ENCODE measurements at regions not wholly inside any gene's neighbourhood (a gene's known extent, or its start where the extent isn't known, plus 50 kb on each side); places are given as distances from the start of the nearest gene placed in this dataset.

GRCh38 chr2:18074476-18074875 lies 196.0 kb downstream of the KCNS3 start:
- Histone ChIP-seq H3K4me3 (no peak overlapping the region), H2AFZ (no peak overlapping the region), H3K4me2 (ENCODE audit: unreplicated experiment) (no peak overlapping the region), H3K4me1 (ENCODE audit: insufficient read depth) (peaks cover 10% of the 10 kb centered on the region; the same call in 1 of the 2 replicates), H3K9me2 (ENCODE audit: insufficient read depth) (no peaks in the 10 kb centered on the region), H3K27me3 (replicated peaks; ENCODE audit: insufficient read depth) (no peaks in the 10 kb centered on the region), H3K36me3 (ENCODE audit: low read depth) (no peaks in the 10 kb centered on the region), H3K79me2 (ENCODE audit: insufficient read depth) (no peaks in the 10 kb centered on the region), H4K20me1 (ENCODE audit: insufficient read depth) (no peaks in the 10 kb centered on the region), H3K9me3 (ENCODE audit: low read depth) (no peaks in the 10 kb centered on the region), H3F3A (ENCODE audit: insufficient read depth) (no peaks in the 10 kb centered on the region), H3K27ac (no peak overlapping the region), H3K9ac (no peak overlapping the region)
- DNase-seq: no peak
- in situ Hi-C loops (cut with MboI): no loop called here
- TF ChIP-seq EZH2phosphoT487 (IDR thresholded peaks at IDR 0.05; ENCODE audit: insufficient read depth, low read depth) (no peak), EZH2 (IDR thresholded peaks at IDR 0.05; ENCODE audit: insufficient read depth, poor library complexity, severe bottlenecking) (no peak)
- 81 to 87% methylated on average over 5 of the region's 5 CpGs for WGBS, 2 experiments (ENCODE audit: low coverage in 1 of 2, low lambda C conversion rate in 2 of 2, missing lambda C conversion rate in 2 of 2)

- Histone ChIP-seq H3K4me1 (ENCODE audit: insufficient read depth) (peaks cover 10% of the 10 kb centered on the region; the same call in 1 of the 2 replicates), H3K4me2 (ENCODE audit: unreplicated experiment) (no peak overlapping the region), H3K9me3 (ENCODE audit: low read depth) (no peaks in the 10 kb centered on the region), H4K20me1 (ENCODE audit: insufficient read depth) (no peaks in the 10 kb centered on the region), H3K9ac (no peak overlapping the region), H3K27ac (no peak overlapping the region), H2AFZ (no peak overlapping the region), H3K79me2 (ENCODE audit: insufficient read depth) (no peaks in the 10 kb centered on the region), H3K4me3 (no peak overlapping the region), H3K36me3 (ENCODE audit: low read depth) (no peaks in the 10 kb centered on the region), H3K9me2 (ENCODE audit: insufficient read depth) (no peaks in the 10 kb centered on the region), H3F3A (ENCODE audit: insufficient read depth) (no peaks in the 10 kb centered on the region), H3K27me3 (replicated peaks; ENCODE audit: insufficient read depth) (no peaks in the 10 kb centered on the region)
- WGBS, 2 experiments (ENCODE audit: low coverage in 1 of 2, low lambda C conversion rate in 2 of 2, missing lambda C conversion rate in 2 of 2): 68 to 70% methylated on average over 2 of the region's 2 CpGs
- in situ Hi-C loops (cut with MboI): no loop called here
- TF ChIP-seq EZH2phosphoT487 (IDR thresholded peaks at IDR 0.05; ENCODE audit: insufficient read depth, low read depth) (no peak), EZH2 (IDR thresholded peaks at IDR 0.05; ENCODE audit: insufficient read depth, poor library complexity, severe bottlenecking) (no peak)
- no peak for DNase-seq
Observed at GRCh38 chr2:18073601-18074000, 195.1 kb downstream of the KCNS3 start.

GRCh38 chr2:18067588-18068384 lies 189.3 kb downstream of the KCNS3 start:
- no peaks in the 10 kb centered on the region for H4K20me1 ChIP-seq (ENCODE audit: insufficient read depth)
- H3K9me3 ChIP-seq (ENCODE audit: low read depth): no peaks in the 10 kb centered on the region
- H3K36me3 ChIP-seq (ENCODE audit: low read depth): no peaks in the 10 kb centered on the region
- no peaks in the 10 kb centered on the region for H3K27me3 ChIP-seq (replicated peaks; ENCODE audit: insufficient read depth)
- H3K9me2 ChIP-seq (ENCODE audit: insufficient read depth): no peaks in the 10 kb centered on the region
- no peak overlapping the region for H3K4me2 ChIP-seq (ENCODE audit: unreplicated experiment)
- no peak overlapping the region for H3K27ac ChIP-seq
- no peak overlapping the region for H2AFZ ChIP-seq
- no peak overlapping the region for H3K4me3 ChIP-seq
- no peak for DNase-seq
- no peaks in the 10 kb centered on the region for H3F3A ChIP-seq (ENCODE audit: insufficient read depth)
- in situ Hi-C loops (cut with MboI): no loop called here
- H3K9ac ChIP-seq: no peak overlapping the region
- peaks cover 7% of the 10 kb centered on the region for H3K4me1 ChIP-seq (ENCODE audit: insufficient read depth)
- H3K79me2 ChIP-seq (ENCODE audit: insufficient read depth): no peaks in the 10 kb centered on the region
- TF ChIP-seq EZH2 (IDR thresholded peaks at IDR 0.05; ENCODE audit: insufficient read depth, poor library complexity, severe bottlenecking): no peak
- no peak for TF ChIP-seq EZH2phosphoT487 (IDR thresholded peaks at IDR 0.05; ENCODE audit: insufficient read depth, low read depth)
- 79 to 82% methylated on average over 9 of the region's 9 CpGs for WGBS, 2 experiments (ENCODE audit: low coverage in 1 of 2, low lambda C conversion rate in 2 of 2, missing lambda C conversion rate in 2 of 2)

GRCh38 chr2:18066894-18067293 lies 188.4 kb downstream of the KCNS3 start:
- no peak overlapping the region for H3K27ac ChIP-seq
- no peak overlapping the region for H3K4me2 ChIP-seq (ENCODE audit: unreplicated experiment)

More at GRCh38 chr2:18066894-18067293, 188.4 kb downstream of the KCNS3 start:
- no peaks in the 10 kb centered on the region for H4K20me1 ChIP-seq (ENCODE audit: insufficient read depth)
- in situ Hi-C loops (cut with MboI): no loop called here
- H3K4me1 ChIP-seq (ENCODE audit: insufficient read depth): peaks cover 7% of the 10 kb centered on the region
- no peaks in the 10 kb centered on the region for H3K79me2 ChIP-seq (ENCODE audit: insufficient read depth)
- TF ChIP-seq EZH2phosphoT487 (IDR thresholded peaks at IDR 0.05; ENCODE audit: insufficient read depth, low read depth) (no peak), EZH2 (IDR thresholded peaks at IDR 0.05; ENCODE audit: insufficient read depth, poor library complexity, severe bottlenecking) (no peak)
- WGBS, 2 experiments (ENCODE audit: low coverage in 1 of 2, low lambda C conversion rate in 2 of 2, missing lambda C conversion rate in 2 of 2): 84 to 94% methylated on average over 2 of the region's 2 CpGs
- H3K27me3 ChIP-seq (replicated peaks; ENCODE audit: insufficient read depth): no peaks in the 10 kb centered on the region
- no peaks in the 10 kb centered on the region for H3F3A ChIP-seq (ENCODE audit: insufficient read depth)
- no peaks in the 10 kb centered on the region for H3K9me3 ChIP-seq (ENCODE audit: low read depth)
- H2AFZ ChIP-seq: no peak overlapping the region
- no peaks in the 10 kb centered on the region for H3K9me2 ChIP-seq (ENCODE audit: insufficient read depth)
- H3K9ac ChIP-seq: no peak overlapping the region
- no peaks in the 10 kb centered on the region for H3K36me3 ChIP-seq (ENCODE audit: low read depth)
- DNase-seq: no peak
- H3K4me3 ChIP-seq: no peak overlapping the region

Measured in GM23248 (cell line).